ENCODE measurements at regions not wholly inside any gene's neighbourhood (a gene's known extent, or its start where the extent isn't known, plus 50 kb on each side); places are given as distances from the start of the nearest gene placed in this dataset.

DNA sequence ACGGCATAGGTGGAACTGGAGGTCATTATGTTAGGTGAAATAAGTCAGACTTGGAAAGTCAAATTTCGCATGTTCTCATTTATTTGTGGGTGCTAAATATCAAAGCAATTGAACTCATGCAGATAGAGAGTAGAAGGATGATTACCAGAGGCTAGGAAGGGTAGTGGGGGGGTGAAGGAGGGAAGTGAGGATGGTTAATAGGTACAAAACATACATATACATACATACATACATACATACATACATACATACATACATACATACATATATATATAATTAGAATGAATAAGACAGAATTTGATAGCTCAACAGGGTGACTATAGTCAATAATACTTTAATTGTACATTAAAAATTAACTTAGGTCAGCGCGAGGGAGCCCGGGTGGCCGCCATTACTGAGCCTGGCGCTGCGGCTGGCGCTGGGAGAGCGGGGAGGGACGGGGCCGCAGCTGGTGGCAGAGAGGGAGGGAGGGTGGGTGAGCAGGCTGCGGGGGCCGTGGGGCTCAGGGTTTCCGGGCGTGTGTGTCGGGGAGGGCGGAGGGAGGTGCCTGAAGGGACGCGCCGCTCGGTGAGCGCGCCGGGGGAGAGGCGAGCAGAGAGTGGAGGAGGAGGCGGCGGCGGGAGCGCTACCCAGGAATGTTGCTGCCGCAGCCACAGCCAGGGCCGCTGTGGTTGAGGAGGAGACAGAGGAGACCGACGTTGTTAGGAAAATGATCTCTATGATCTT, 85.8 kb upstream of the EGFR start:
- TF ChIP-seq, protein P1, sequence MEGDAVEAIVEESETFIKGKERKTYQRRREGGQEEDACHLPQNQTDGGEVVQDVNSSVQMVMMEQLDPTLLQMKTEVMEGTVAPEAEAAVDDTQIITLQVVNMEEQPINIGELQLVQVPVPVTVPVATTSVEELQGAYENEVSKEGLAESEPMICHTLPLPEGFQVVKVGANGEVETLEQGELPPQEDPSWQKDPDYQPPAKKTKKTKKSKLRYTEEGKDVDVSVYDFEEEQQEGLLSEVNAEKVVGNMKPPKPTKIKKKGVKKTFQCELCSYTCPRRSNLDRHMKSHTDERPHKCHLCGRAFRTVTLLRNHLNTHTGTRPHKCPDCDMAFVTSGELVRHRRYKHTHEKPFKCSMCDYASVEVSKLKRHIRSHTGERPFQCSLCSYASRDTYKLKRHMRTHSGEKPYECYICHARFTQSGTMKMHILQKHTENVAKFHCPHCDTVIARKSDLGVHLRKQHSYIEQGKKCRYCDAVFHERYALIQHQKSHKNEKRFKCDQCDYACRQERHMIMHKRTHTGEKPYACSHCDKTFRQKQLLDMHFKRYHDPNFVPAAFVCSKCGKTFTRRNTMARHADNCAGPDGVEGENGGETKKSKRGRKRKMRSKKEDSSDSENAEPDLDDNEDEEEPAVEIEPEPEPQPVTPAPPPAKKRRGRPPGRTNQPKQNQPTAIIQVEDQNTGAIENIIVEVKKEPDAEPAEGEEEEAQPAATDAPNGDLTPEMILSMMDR (conservative IDR thresholded peaks at IDR 0.05; ENCODE audit: low read depth in 2 of 2), result no peak
- TF ChIP-seq, protein P2, sequence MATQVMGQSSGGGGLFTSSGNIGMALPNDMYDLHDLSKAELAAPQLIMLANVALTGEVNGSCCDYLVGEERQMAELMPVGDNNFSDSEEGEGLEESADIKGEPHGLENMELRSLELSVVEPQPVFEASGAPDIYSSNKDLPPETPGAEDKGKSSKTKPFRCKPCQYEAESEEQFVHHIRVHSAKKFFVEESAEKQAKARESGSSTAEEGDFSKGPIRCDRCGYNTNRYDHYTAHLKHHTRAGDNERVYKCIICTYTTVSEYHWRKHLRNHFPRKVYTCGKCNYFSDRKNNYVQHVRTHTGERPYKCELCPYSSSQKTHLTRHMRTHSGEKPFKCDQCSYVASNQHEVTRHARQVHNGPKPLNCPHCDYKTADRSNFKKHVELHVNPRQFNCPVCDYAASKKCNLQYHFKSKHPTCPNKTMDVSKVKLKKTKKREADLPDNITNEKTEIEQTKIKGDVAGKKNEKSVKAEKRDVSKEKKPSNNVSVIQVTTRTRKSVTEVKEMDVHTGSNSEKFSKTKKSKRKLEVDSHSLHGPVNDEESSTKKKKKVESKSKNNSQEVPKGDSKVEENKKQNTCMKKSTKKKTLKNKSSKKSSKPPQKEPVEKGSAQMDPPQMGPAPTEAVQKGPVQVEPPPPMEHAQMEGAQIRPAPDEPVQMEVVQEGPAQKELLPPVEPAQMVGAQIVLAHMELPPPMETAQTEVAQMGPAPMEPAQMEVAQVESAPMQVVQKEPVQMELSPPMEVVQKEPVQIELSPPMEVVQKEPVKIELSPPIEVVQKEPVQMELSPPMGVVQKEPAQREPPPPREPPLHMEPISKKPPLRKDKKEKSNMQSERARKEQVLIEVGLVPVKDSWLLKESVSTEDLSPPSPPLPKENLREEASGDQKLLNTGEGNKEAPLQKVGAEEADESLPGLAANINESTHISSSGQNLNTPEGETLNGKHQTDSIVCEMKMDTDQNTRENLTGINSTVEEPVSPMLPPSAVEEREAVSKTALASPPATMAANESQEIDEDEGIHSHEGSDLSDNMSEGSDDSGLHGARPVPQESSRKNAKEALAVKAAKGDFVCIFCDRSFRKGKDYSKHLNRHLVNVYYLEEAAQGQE (IDR thresholded peaks at IDR 0.05; ENCODE audit: unreplicated experiment), result no peak
- TF ChIP-seq JUNB (IDR thresholded peaks at IDR 0.05; ENCODE audit: unreplicated experiment) (no peak), EZH2 (IDR thresholded peaks at IDR 0.05; ENCODE audit: low read depth, unreplicated experiment) (no peak), STAT1 (IDR thresholded peaks at IDR 0.05; ENCODE audit: unreplicated experiment) (no peak), EZH2phosphoT487 (IDR thresholded peaks at IDR 0.05; ENCODE audit: unreplicated experiment) (no peak), CREB1 (CRISPR knock-in tag; IDR thresholded peaks at IDR 0.05; ENCODE audit: low read depth) (no peak), POLR2AphosphoS5 (IDR thresholded peaks at IDR 0.05; ENCODE audit: low read depth) (0 out of 2 replicates have a peak, but pooled peaks have one; percentile 27), ZNF331 (CRISPR knock-in tag; IDR thresholded peaks at IDR 0.05; ENCODE audit: low read depth) (no peak), ZNF114 (CRISPR knock-in tag; IDR thresholded peaks at IDR 0.05) (no peak), NANOG (IDR thresholded peaks at IDR 0.05; ENCODE audit: borderline replicate concordance) (no peak)
- TF ChIP-seq, protein P3, sequence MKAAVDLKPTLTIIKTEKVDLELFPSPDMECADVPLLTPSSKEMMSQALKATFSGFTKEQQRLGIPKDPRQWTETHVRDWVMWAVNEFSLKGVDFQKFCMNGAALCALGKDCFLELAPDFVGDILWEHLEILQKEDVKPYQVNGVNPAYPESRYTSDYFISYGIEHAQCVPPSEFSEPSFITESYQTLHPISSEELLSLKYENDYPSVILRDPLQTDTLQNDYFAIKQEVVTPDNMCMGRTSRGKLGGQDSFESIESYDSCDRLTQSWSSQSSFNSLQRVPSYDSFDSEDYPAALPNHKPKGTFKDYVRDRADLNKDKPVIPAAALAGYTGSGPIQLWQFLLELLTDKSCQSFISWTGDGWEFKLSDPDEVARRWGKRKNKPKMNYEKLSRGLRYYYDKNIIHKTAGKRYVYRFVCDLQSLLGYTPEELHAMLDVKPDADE (IDR thresholded peaks at IDR 0.05), result no peak
- TF ChIP-seq, protein P4, sequence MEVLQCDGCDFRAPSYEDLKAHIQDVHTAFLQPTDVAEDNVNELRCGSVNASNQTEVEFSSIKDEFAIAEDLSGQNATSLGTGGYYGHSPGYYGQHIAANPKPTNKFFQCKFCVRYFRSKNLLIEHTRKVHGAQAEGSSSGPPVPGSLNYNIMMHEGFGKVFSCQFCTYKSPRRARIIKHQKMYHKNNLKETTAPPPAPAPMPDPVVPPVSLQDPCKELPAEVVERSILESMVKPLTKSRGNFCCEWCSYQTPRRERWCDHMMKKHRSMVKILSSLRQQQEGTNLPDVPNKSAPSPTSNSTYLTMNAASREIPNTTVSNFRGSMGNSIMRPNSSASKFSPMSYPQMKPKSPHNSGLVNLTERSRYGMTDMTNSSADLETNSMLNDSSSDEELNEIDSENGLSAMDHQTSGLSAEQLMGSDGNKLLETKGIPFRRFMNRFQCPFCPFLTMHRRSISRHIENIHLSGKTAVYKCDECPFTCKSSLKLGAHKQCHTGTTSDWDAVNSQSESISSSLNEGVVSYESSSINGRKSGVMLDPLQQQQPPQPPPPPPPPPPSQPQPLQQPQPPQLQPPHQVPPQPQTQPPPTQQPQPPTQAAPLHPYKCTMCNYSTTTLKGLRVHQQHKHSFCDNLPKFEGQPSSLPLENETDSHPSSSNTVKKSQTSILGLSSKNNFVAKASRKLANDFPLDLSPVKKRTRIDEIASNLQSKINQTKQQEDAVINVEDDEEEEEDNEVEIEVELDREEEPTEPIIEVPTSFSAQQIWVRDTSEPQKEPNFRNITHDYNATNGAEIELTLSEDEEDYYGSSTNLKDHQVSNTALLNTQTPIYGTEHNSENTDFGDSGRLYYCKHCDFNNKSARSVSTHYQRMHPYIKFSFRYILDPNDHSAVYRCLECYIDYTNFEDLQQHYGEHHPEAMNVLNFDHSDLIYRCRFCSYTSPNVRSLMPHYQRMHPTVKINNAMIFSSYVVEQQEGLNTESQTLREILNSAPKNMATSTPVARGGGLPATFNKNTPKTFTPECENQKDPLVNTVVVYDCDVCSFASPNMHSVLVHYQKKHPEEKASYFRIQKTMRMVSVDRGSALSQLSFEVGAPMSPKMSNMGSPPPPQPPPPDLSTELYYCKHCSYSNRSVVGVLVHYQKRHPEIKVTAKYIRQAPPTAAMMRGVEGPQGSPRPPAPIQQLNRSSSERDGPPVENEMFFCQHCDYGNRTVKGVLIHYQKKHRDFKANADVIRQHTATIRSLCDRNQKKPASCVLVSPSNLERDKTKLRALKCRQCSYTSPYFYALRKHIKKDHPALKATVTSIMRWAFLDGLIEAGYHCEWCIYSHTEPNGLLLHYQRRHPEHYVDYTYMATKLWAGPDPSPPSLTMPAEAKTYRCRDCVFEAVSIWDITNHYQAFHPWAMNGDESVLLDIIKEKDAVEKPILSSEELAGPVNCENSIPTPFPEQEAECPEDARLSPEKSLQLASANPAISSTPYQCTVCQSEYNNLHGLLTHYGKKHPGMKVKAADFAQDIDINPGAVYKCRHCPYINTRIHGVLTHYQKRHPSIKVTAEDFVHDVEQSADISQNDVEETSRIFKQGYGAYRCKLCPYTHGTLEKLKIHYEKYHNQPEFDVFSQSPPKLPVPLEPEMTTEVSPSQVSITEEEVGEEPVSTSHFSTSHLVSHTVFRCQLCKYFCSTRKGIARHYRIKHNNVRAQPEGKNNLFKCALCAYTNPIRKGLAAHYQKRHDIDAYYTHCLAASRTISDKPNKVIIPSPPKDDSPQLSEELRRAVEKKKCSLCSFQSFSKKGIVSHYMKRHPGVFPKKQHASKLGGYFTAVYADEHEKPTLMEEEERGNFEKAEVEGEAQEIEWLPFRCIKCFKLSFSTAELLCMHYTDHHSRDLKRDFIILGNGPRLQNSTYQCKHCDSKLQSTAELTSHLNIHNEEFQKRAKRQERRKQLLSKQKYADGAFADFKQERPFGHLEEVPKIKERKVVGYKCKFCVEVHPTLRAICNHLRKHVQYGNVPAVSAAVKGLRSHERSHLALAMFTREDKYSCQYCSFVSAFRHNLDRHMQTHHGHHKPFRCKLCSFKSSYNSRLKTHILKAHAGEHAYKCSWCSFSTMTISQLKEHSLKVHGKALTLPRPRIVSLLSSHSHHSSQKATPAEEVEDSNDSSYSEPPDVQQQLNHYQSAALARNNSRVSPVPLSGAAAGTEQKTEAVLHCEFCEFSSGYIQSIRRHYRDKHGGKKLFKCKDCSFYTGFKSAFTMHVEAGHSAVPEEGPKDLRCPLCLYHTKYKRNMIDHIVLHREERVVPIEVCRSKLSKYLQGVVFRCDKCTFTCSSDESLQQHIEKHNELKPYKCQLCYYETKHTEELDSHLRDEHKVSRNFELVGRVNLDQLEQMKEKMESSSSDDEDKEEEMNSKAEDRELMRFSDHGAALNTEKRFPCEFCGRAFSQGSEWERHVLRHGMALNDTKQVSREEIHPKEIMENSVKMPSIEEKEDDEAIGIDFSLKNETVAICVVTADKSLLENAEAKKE (CRISPR knock-in tag; IDR thresholded peaks at IDR 0.05), result no peak

All from GM23338 (cell line).